Activated CD4-positive, alpha-beta T cell treated with anti-CD3 and anti-CD28 coated beads for 48 hours (primary cell): ENCODE measurements at regions not wholly inside any gene's neighbourhood (a gene's known extent, or its start where the extent isn't known, plus 50 kb on each side); places are given as distances from the start of the nearest gene placed in this dataset.
"Not testable (repeated sequence)": the region's sequence is repeated elsewhere in the genome, so short reads cannot be mapped to it uniquely, and the experiment has no call there.

Experiments
- DNase-seq: peaks from one replicate; pipeline ENCODE4 v3.0.0-alpha.2; 2020

DNA sequence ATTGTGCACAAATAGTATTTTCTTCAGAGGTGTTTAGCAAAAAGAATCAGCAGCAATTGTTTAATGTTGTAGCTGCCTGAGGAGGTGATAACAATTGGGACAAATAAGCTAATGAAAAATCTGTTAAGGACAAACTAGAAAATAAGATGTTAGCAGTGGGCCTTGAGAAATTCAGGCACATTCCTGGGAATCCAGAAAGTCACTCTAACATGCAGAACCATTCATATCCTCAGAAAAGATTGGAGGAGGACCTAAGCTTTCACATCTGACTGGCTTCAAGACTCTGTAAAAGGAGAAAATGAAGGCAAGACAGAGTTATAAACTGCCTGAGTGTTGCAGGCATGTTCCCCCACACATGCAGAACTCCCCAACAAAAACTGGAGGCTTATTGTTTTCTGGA, 353.5 kb upstream of the RGPD4 start:
- DNase-seq: no peak

- no peak for DNase-seq
Measured at GRCh38 chr2:107475859-107476258, 350.8 kb upstream of the RGPD4 start.

DNA sequence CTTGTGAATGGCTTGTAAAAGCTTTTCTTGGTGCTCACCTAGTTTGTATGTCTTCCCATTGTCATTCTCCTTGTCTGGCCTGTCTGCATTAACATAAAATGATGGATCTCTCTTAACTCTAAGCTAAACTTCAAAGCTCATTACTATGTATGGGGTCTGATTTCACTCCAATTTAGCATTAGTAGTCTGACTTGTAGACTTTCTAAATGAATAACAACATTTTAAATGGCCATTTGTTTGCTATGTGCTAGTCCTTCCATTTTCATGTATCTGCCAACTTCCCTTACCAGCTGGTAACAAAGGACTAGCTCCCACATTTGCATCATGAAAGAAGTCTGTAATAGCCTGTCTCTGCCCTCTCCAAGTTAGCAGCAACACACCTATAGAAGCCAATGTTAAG, 324.2 kb upstream of the RGPD4 start:
- no peak for DNase-seq

DNA sequence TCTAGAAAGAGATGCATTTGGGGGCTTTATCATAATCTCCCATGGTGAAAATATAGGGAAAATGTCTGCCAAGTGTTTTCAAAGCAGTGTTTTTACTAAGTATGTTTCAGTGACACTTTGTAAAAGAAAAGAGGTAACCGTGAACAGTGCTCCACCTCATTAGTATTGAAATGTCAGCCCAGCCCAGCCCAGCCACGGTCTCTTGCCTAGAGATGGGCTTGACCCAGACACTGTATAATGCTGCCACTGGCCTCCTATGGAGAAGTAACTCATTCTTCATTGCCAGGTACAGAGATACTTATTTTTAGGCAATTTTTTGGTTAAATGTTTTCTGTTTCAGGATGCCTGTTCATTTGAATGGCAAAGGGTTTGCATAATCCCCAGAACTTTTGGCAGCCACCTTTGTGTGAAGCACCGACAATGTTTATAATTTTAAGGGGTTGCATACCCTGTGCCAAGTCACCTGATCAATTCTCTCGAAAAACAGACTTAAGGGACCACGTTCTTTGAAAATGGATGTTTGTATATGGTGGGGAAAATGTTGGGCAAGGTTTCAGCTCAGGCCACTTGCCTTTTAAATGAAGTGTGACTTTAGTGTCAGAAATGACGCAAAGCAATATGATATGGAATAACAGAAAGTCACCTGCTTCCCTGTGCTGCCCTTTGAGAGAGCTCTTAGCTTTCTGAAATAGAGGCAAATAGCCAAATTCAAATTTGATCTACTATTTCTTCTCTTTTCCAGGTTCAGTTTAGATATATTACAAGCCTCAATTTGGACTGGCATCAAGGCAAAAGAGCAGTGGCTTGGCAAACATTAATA, 314.5 kb upstream of the RGPD4 start:
- DNase-seq: no peak

- no peak for DNase-seq
Measured at GRCh38 chr2:107525406-107525805, 301.3 kb upstream of the RGPD4 start.

DNA sequence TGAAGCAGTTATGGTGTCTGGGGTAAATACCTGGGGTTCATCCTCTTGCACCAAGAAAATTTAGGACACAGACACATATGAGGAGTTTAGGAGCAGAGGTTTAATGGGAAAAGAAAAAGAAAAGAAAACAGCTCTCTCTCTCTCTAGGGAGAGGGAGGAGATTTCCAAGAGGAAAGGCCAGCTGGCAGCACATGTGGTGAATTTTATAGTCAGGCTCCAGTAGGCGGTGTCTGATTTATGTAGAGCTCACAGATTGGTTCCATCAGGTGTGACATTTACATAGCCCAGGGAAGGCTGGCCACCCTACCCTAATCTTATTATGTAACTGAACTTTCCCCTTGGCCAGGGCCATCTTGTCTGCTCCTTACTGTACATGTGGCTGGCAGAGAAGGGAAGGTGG, 297.5 kb upstream of the RGPD4 start:
- no peak for DNase-seq

- DNase-seq: no peak
Measured at GRCh38 chr2:107530046-107530445, 296.6 kb upstream of the RGPD4 start.

DNA sequence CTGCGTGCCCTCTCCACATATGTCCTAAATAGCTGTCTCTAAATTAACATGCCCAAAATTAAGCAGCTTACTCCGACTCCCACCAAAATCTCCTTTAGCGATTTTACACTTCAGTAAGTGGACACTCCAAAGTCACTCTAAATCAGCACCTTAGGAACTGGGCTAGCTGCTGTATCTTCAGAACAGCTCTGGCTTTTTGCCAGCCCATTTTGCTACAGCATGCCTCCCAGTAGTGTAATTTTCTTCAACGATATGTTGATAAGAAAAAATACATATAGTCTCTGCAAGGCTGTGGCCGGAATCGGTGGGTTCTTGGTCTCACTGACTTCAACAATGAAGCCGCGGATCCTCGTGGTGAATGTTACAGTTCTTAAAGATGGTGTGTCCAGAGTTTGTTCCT, 291.8 kb upstream of the RGPD4 start:
- DNase-seq: no peak

GRCh38 chr2:107535905-107536689, 290.6 kb upstream of the RGPD4 start:
- not testable (repeated sequence) for DNase-seq

- no peak for DNase-seq
Measured at GRCh38 chr2:107542314-107542740, 284.4 kb upstream of the RGPD4 start.

- DNase-seq: no peak
Measured at GRCh38 chr2:107543793-107544192, 282.9 kb upstream of the RGPD4 start.

DNA sequence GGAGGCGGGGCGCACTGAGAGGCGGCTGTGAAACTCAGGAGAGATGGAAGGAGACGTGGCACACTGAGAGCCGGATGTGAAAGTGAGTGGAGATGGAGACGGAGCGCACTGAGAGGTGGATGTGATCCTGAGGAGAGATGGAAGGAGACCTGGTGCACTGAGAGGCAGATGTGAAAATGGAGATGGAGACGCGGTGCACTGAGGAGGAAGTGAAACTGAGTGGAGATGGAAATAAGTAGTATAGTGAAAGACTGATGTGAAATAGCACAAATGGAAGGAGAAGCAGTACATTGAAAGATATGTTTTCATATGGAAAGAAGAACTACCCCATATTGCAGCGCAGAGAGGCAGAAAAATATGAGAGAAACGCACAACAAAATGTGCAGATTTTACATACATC, 281.6 kb upstream of the RGPD4 start:
- no peak for DNase-seq

DNA sequence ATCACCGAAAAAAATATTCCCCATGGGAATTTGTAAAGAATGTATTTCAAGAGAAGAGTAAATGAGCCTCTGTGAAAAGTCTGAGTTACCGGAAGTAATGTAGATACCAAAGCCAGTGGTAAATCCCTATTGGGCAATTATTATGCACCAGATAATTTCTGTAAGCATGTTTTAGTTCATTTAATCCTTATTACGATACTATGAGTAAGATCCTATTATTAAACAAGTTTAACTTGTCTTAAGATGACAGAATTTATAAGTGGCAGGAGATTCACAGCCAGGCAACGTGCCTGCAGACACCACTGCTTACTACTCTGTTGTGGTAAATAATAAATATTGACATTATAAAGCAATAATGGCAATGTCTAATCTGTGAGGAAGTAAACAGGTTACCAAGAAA, 280.8 kb upstream of the RGPD4 start:
- no peak for DNase-seq

DNA sequence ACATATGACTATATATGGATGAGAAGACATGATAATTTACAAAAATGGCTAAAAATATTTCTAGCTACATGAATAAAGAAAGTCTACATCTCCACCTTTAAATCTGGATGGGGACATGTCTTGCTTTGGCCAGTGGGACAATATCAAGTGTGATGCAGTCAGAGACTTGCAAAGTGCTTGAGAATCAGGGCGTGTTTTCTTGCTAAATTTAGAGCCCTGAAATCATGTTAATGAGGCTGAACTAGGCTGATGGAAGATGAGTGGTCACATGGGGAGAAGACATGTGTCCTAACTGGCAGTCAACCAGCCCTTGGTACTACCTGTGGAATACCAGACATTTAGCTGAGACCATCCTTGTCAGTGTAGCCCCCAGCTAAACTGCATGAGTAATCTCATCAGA, 278.5 kb upstream of the RGPD4 start:
- DNase-seq: no peak

GRCh38 chr2:107553046-107553445, 273.6 kb upstream of the RGPD4 start:
- no peak for DNase-seq

DNA sequence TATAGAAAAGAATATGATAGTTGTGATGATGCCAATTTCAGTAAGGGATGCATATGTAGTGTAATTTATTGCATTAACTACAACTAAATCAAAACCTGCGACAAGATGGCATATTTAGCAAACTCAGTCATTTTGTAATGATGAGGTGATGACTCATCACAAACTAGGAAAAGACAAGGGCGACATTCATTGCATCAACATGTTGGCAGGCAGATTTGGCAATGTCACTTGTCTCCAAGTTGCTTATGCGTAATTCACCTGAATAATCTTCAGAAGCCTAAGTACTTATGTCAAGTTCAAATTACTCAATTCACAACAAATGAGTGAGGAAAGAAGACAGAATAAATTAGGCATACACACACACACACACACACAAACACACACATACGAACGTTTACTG, 273.2 kb upstream of the RGPD4 start:
- no peak for DNase-seq

DNA sequence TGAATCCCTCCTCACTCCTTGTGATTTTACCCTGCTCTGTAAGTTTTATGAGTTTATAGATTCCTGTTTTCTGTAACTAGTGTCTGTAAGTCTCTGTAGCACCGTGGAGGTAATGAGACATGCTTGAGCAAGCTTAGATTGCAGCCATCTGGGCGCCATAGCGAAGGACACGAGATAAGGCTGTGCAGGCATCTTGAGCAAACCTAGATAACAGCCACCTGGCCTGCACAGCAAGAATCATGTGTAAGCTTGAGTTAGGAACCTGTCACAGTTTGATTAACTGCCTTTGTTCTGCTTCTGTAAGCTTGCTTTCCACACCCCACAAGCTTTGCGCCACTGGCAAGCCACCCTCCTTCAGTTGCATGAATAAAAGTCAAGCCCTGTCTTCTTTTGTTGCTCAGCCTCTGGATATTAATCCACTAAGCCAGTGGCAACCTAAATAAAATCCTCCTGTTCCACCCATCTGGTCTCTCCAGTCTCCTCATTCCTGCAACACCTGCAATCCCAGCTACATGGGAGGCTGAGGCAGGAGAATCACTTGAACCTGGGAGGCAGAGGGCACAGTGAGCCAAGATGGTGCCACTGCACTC, 270.6 kb upstream of the RGPD4 start:
- DNase-seq: no peak

DNA sequence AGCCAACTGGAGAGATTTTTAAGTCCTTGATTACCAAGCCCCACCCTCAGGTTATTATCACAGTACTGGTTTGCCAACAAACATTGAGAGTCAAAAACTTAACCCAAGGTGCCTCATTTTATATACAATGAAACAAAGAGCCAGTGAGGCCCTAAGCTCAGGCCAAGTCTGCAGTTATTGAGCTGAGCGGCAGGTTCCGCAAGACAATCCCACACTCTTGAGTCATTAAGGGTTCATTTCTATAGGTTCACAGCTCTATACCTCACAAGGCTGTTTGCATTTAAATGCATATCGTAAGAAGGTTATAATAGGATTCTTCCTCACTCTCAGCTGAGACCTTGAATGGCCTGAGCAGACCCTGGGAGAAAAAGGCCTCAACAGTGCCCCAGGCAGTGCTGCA, 268.4 kb upstream of the RGPD4 start:
- no peak for DNase-seq

DNA sequence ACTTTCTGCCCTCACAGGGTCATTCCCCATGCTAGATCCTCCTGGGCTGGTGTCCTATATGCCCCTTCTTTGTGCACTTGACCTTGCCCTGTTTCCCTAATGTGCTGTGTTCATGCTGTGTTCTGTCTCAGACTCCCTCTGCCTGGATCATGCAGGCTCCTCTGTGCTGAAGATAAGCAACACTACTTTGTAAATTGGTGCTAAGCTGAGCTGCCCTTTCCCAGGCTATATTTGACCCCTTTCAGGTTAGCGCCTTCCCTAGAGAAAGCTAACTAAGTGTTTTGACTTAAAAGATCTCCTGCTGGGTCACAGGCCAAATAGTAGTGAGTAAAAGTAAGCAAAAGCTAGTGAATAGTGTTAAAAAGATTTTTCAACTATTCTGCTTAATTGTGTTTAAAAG, 257.2 kb upstream of the RGPD4 start:
- no peak for DNase-seq

DNA sequence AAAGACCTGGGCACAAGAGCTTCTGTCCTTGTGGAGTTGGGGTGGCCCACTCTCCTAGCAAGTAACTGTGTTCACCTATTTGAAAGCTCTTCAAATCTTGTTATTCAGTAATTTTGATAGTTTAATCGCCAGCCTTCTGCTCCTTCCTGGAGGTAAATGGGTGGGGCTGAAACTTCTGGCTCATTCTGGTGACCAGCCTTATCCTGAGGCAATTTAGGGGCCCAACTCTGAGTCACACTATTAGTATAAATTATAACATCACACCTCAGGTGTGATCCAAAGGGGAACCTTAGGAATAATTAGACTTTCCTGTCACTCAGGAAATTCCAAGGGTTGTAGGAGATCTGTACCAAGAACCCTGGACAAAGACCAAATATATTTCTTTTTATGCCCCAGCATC, 255.8 kb upstream of the RGPD4 start:
- no peak for DNase-seq

DNA sequence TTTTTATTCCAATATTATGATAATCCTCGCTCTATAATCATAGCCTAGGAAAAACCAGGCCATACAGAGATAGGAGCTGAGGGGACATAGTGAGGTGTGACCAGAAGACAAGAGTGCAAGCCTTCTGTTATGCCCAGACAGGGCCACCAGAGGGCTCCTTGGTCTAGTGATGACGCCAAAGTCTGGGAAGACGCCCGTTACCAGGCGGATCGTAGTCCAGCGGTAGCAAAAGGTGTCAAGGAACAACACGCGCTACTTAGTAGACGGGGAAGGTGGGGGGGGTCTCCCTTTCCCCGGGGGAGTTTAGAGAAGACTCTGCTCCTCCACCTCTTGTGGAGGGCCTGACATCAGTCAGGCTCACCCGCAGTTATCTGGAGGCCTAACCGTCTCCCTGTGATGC, 253.8 kb upstream of the RGPD4 start:
- DNase-seq: peak; percentile 15

GRCh38 chr2:107576991-107577390, 249.7 kb upstream of the RGPD4 start:
- DNase-seq: no peak

DNA sequence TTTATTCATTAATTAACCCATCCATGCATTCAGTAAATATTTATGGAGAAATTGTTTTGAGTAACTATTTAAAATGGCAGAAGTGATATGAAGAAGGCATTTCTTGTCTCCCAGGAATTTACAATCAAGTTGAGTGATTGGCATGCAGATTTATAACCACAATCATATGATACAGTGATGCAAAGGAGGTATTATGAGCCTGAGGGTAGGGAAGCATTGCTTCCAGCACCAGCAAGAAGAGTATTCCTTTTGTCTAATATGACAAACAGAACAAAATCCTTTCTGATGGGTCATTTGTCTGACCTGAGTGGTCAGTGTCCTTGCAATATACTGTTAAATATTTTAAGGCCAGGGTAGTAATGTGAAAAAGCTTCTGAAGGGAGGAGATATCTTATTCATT, 244.2 kb upstream of the RGPD4 start:
- DNase-seq: no peak

DNA sequence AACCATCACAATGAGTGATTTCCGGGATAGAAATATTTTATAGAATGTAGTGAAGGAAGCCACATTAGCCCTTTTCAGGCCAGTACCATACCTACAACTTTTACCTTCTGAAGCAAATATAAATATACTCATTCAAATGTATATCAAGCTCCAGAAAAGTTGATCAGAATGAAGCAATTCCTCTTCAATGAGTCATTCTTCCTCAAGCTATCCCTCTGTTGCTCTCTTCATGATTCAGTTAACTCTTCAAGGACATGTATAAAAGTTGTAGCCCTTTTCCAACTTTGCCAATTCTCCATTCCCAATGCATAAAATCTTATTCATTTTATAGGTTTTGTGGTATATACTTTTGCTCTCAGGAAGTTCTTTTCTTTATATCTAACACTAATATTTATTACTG, 242.1 kb upstream of the RGPD4 start:
- DNase-seq: no peak
